ENCODE measurements at regions not wholly inside any gene's neighbourhood (a gene's known extent, or its start where the extent isn't known, plus 50 kb on each side); places are given as distances from the start of the nearest gene placed in this dataset.
"Not testable (repeated sequence)": the region's sequence is repeated elsewhere in the genome, so short reads cannot be mapped to it uniquely, and the experiment has no call there.

GRCh38 chr15:66886686-66887273, 178.6 kb upstream of the SMAD3 start (continued):
- TF ChIP-seq OVOL2 (CRISPR knock-in tag; IDR thresholded peaks at IDR 0.05; ENCODE audit: borderline replicate concordance) (no peak), MYBL2 (CRISPR knock-in tag; IDR thresholded peaks at IDR 0.05) (no peak), ZBTB43 (CRISPR knock-in tag; IDR thresholded peaks at IDR 0.05) (no peak), ELF4 (CRISPR knock-in tag; IDR thresholded peaks at IDR 0.05; ENCODE audit: low read depth) (no peak), ZNF263 (CRISPR knock-in tag; IDR thresholded peaks at IDR 0.05; ENCODE audit: low read depth) (no peak), PRDM15 (CRISPR knock-in tag; IDR thresholded peaks at IDR 0.05) (no peak), GABPB1 (CRISPR knock-in tag; IDR thresholded peaks at IDR 0.05) (no peak), JAZF1 (CRISPR knock-in tag; IDR thresholded peaks at IDR 0.05) (no peak), ZNF219 (CRISPR knock-in tag; IDR thresholded peaks at IDR 0.05; ENCODE audit: borderline replicate concordance) (no peak), HMGA2 (CRISPR knock-in tag; IDR thresholded peaks at IDR 0.05) (no peak)
- TF ChIP-seq, protein P1, sequence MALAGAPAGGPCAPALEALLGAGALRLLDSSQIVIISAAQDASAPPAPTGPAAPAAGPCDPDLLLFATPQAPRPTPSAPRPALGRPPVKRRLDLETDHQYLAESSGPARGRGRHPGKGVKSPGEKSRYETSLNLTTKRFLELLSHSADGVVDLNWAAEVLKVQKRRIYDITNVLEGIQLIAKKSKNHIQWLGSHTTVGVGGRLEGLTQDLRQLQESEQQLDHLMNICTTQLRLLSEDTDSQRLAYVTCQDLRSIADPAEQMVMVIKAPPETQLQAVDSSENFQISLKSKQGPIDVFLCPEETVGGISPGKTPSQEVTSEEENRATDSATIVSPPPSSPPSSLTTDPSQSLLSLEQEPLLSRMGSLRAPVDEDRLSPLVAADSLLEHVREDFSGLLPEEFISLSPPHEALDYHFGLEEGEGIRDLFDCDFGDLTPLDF (CRISPR knock-in tag; IDR thresholded peaks at IDR 0.05), result no peak

GRCh38 chr15:66889298-66889697, 176.1 kb upstream of the SMAD3 start:
- CTCF ChIA-PET; H3K4me3 Mint-ChIP-seq; H3K27ac Mint-ChIP-seq; POLR2A ChIA-PET; H3K4me1 Mint-ChIP-seq; ATAC-seq; H3K27me3 Mint-ChIP-seq (ENCODE audit: low read depth); DNase-seq (ENCODE audit: low spot score): not testable (repeated sequence)
- H3K36me3 Mint-ChIP-seq, result peaks cover 35% of the 10 kb centered on the region
- H3K9me3 Mint-ChIP-seq, result peaks cover 52% of the 10 kb centered on the region

DNA sequence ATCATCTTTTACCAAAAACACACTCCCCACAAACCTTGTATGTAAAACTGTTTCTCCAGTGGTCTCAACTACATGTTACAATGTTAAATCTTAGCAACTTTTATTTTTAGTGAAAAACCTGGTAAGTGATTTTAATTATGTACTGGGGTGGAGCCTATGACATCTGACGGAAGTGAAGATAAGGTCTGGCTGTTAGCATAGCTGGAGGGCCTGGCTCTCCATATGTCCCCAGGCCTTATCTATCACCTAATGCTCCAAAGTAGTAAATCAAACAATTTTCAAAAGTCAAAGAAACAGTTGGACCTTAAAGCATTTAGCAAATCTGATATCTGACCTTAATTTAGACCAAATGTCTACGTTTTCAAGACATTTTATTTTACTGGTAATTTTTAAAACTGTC, 173.6 kb upstream of the SMAD3 start:
- peaks cover 29% of the 10 kb centered on the region for H3K36me3 Mint-ChIP-seq
- no peaks in the 10 kb centered on the region for H3K27me3 Mint-ChIP-seq (ENCODE audit: low read depth)
- peaks cover 35% of the 10 kb centered on the region for H3K9me3 Mint-ChIP-seq
- POLR2A ChIA-PET, result no interaction called here
- DNase-seq (ENCODE audit: low spot score), result no peak
- no peak overlapping the region for H3K4me3 Mint-ChIP-seq
- peaks cover 20% of the 10 kb centered on the region for H3K4me1 Mint-ChIP-seq
- no peak overlapping the region for H3K27ac Mint-ChIP-seq
- ATAC-seq, result no peak
- CTCF ChIA-PET, result interaction anchor here (0.9 kb wide), 1 partner anchor 8 kb away, joined by 4 read pairs; no protein-coding TSS in a partner anchor
- TF ChIP-seq EMX1 (CRISPR knock-in tag; IDR thresholded peaks at IDR 0.05) (no peak), AR (CRISPR knock-in tag; IDR thresholded peaks at IDR 0.05) (no peak), ZNF416 (CRISPR knock-in tag; IDR thresholded peaks at IDR 0.05) (no peak), NFYB (CRISPR knock-in tag; conservative IDR thresholded peaks at IDR 0.05; ENCODE audit: low read depth) (no peak), ZNF423 (CRISPR knock-in tag; IDR thresholded peaks at IDR 0.05) (no peak), AFF4 (CRISPR knock-in tag; IDR thresholded peaks at IDR 0.05; ENCODE audit: borderline replicate concordance) (no peak), ETV6 (CRISPR knock-in tag; IDR thresholded peaks at IDR 0.05) (no peak)
- TF ChIP-seq, protein P2, sequence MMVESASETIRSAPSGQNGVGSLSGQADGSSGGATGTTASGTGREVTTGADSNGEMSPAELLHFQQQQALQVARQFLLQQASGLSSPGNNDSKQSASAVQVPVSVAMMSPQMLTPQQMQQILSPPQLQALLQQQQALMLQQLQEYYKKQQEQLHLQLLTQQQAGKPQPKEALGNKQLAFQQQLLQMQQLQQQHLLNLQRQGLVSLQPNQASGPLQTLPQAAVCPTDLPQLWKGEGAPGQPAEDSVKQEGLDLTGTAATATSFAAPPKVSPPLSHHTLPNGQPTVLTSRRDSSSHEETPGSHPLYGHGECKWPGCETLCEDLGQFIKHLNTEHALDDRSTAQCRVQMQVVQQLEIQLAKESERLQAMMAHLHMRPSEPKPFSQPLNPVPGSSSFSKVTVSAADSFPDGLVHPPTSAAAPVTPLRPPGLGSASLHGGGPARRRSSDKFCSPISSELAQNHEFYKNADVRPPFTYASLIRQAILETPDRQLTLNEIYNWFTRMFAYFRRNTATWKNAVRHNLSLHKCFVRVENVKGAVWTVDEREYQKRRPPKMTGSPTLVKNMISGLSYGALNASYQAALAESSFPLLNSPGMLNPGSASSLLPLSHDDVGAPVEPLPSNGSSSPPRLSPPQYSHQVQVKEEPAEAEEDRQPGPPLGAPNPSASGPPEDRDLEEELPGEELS (CRISPR knock-in tag; IDR thresholded peaks at IDR 0.05), result no peak
